Ramos (cell line): ENCODE measurements at regions not wholly inside any gene's neighbourhood (a gene's known extent, or its start where the extent isn't known, plus 50 kb on each side); places are given as distances from the start of the nearest gene placed in this dataset.
"Not testable (repeated sequence)": the region's sequence is repeated elsewhere in the genome, so short reads cannot be mapped to it uniquely, and the experiment has no call there.

ENCODE experiments used
- in situ Hi-C: fragments of 300-500 bp; cut with MboI; formaldehyde crosslinking; loops from one replicate; pipeline ENCODE4 v1.14.3; 2022; ENCODE audit warnings: low sequenced_read_pairs; ENCODE audit not compliant: unreplicated experiment

DNA sequence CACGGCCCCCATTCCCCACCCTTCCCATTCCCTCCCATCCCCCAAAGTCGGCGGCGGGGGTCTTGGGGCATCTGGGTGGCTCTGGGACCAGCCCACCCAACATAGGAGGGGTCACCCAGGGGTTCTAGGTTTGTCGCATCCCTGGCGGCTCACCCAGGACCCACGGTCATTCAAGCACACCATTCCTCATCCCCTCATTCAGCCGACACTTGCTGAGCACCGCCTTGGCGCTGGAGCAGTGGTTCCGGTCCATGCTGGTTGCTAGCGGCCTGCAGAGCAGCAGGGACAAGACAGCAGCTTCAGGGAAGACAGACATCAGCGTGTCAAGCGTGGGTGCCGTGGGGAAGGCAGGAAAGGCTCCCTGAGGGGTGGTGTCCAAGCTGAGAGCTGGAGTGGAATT is 50.5 kb upstream of the OTOS start:
- in situ Hi-C loops: no loop called here

DNA sequence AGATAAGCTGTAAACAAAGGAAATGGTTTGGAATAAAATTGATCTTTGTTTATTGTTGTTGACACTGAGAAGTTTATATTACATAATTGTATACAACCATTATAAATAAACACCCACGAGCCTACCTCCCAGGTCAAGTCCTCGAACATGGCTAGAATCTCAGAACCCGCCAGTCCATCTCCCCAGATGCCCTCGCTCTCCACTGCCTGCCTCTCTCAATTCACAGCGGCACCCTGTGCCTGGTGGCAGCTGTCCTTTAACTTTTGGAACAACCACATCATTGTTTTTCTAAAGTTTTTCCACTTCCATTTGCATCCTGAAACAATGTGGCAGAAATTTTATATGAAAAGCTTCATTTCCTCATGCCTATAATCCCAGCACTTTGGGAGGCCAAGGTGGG is 52.2 kb upstream of the OTOS start:
- in situ Hi-C loops: no loop called here

DNA sequence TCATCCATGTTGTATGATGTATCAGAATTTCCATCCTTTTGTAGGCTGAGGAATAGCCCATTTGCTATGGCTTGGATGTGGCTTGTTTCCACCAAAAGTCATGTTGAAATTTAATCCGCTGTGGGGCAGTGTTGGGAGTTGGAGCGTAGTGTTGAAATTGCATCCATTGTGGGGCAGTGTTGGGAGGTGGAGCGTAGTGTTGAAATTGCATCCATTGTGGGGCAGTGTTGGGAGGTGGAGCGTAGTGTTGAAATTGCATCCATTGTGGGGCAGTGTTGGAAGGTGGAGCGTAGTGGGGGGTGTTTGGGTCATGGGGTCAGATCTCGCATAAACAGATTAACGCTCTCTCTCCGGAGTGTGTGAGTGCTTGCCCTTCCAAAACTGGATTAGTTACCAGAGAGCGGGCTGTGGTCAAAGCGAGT is 53.9 kb upstream of the OTOS start:
- in situ Hi-C loops: not testable (repeated sequence)

DNA sequence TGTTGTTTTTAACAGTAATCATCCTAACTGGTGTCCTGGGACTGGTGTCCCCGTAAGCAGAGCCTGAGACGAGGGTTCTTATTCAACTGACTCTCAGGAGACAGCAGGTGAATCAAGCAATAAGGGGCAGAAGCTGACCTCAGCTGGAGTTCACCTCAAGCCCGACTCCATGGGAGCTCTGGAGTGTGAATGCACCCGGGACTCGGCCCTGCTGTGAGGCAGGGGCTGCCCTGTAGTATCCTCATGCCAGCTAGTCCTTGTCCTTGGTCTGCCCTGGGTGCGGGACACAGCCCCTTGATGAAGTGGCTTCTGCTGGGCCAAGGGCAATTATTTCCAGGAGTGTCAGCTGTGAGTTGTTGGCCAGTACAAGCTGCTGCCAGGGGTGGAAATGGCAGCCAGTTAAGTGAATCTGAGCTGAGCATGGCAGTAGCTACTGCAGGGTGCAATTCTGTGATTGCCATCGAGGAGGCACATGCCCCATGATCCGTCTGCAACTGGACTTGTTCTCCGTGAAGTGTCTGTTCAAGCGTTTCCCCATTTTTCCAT is 54.9 kb upstream of the OTOS start:
- in situ Hi-C loops: no loop called here

DNA sequence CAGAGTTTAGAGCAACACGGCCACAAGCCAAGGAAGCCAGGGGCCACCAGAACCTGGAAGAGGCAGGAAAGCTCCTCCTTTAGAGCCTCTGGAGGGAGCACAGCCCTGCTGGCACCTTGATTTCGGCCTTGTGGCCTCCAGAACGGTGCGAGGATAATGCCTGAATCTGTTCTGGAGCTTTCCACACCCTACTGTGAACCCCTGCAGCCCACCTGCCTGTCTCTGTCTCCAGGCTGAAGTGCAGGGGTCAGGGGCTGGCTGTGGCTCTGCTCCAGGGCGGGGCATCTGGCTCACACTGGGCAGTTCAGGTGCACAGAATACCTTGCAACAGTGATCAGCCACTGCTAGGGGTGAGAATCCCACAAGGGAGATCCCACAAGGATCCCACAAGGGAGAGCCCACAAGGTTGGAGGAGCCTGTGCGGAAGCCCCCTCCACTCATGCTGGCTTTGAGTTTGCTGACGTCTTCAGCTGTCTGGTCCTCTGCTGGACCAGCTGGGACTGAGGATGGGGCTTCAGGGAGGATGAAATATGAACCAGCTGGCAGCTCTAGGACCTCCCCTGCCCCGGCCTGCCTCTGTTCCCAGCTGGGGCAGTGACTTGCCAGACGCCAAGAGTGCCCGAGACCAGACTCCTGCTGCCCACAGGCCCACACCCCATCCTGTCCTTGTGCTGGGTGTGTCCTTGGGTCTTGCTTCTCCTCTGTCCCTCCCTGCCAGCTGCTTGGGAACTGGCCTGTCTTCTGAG is 56.4 kb upstream of the OTOS start:
- in situ Hi-C loops: no loop called here

DNA sequence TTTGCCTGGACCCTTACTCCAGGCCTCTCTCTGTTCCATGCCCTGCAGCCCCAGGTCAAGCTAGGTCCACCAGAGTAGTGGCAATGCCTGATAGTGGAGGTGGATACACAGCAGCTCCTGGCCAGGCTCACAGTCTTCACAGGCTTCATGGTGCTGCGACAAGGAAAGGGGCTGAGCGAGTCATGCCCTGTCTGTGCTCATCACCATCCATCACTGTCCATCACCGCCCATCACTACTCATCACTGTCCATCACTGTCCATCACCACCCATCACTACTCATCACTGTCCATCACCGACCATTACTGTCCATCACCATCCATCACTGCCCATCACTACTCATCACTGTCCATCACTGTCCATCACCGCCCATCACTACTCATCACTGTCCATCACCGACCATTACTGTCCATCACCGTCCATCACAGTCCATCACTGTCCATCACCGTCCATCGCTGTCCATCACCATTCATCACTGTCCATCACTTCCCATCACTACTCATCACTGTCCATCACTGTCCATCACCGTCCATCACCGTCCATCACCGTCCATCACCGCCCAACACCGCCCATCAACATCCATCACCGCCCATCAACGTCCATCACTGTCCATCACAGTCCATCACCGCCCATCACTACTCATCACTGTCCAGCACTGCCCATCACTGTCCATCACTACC is 57.1 kb upstream of the OTOS start:
- in situ Hi-C loops: no loop called here

DNA sequence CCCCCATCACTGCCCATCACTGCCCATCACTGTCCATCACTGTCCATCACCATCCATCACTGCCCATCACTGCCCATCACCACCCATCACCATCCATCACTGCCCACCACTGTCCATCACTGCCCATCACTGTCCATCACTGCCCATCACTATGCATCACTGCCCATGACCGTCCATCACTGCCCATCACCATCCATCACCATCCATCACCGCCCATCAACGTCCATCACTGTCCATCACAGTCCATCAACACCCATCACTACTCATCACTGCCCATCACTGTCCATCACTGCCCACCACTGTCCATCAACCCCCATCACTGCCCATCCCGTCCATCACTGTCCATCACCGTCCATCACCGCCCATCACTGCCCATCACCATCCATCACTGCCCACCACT is 57.8 kb upstream of the OTOS start:
- in situ Hi-C loops: no loop called here

DNA sequence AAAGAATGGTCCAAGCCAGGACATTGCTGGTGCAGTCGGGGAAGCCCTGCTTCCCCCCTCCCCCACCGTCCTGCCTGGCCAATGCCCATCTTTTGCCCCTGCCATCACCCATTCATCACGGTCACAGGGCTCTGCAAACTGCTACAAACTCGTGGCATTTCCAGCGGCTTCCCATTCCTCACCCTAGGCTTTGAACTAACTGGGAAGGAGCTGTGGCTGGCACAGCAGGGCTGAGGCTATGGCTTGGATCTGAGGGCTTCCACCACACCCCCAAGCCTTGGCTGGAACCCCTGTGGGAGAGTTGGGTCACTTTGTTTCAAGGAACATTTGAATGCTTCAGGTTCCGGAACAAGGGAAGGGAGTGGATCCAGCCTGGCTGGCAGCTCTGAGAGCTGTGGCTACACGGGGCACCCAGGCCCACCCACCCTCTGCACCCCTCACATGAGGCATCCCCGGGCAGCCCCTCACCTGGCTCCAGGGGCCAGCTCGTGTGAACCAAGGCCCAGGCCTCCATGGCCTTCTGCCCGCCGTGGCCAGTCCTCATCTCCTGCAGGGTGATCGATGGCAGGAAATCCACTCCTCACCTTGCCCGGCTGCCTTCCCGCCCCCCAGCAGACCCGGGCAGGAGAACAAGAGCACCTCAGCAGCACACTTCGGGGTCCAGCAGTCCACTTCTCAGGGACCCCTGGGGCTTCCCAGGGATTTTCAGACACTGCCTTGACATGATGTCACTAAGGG is 58.8 kb upstream of the OTOS start:
- in situ Hi-C loops: no loop called here

DNA sequence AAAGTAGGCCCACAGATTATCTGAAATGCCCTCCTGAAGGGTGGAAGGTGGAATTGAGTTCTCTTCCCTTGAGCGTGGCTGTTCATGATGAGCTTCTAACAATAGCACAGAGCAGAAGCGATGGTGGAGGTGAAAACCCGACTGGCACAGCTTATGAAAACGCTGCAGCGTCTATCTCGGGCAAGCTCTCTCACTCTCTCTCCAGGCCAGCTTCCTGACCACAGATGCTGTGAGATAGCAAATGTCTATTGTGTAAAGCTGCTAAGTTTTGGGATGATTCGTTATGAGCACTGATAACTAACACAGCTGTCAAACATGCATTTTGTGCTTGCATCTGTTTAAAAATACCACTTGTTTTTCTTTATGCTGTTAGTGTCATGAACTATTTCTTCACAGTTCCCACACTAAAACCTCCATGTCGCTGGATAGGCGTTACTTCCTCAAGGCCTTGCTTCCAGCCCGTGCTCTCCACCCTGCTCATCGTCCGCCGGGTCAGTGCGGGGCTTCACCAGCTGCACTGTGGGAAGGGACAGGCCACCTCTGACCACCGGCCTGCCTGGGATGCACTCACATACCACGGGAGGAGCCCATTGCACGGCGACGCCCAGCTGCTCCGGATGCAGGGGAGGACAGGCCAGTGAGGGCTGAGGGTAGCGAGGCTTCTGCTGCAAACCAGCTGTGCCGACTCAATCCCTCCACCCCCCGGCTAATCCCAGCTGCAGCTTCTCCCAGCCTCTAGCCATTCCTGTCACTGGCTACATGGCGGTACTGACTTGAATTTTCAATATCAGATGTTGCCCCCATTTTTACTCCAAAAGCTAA is 60.0 kb upstream of the OTOS start:
- in situ Hi-C loops: no loop called here

DNA sequence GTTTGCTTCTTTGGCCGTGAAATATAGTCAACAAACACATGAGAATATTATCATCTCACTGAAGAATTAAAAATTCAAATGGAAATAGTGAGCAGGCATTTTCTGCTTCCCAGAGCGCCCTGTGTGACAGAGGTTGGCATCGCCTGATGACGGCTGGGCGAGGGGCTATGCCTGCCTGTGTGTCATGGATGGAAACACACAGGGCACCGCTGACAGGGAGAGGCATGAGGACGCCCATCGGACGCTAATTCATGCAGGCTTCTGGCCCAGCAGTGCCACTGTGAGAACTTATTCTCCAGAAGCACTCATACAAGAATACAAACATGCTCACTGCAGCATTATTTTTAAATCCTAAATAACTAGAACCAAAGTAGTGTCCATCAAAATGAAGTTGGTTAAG is 61.4 kb upstream of the OTOS start:
- in situ Hi-C loops: no loop called here

DNA sequence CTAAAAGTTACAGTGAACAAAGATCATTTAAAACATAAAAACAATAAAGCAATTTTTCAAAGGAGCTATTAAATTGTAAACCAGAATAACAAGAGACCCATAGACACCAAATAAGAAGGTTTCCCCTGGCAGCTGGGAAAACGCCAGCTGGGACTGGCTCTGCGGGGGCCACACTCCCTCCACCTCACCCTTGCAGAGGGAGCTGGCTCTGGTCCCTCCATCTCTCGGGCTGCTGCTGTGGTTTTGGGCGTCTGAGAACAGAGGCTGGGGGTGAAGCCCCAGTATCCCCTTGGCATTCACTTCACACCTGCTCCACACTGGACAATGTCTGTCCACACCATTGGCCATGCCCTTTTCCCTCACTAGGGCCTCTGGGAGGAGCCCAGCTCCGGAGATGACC is 62.1 kb upstream of the OTOS start:
- in situ Hi-C loops: no loop called here

DNA sequence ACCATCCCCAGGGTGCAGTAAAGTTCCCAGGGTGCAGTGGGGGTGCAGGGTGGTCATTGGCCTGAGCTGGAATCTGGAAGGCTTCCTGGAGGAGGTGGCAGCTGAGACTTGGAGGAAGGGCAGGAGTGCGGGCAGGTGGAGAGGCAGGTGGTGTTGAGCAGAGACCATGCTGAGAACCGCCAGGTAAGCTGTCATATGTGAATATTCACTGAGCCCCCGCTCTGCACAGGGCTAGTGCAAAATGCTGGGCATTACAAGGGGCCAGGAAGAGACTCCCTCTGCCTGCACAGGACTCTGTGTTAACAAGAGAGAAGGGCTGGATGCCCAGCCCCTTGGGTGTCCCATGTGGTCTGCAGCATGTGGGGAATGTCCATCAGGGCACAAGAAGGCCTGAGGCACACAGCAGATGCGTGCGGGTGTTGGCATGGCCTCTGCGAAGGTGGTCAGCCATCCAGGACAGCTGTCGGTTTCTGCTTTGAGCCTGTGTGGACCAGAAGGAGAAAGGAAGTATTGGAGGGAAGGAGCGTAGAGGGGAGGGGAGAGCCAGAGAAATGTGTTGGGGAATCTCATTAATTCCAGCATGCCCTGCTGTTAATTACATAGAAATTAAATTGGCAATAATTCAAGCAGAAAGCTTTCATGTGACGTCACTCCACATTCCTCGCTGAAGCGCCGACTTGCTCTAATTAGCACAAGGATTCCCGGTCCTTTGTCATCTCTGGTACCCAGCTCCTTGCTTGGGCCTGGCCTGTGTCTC is 62.8 kb upstream of the OTOS start:
- in situ Hi-C loops: no loop called here

DNA sequence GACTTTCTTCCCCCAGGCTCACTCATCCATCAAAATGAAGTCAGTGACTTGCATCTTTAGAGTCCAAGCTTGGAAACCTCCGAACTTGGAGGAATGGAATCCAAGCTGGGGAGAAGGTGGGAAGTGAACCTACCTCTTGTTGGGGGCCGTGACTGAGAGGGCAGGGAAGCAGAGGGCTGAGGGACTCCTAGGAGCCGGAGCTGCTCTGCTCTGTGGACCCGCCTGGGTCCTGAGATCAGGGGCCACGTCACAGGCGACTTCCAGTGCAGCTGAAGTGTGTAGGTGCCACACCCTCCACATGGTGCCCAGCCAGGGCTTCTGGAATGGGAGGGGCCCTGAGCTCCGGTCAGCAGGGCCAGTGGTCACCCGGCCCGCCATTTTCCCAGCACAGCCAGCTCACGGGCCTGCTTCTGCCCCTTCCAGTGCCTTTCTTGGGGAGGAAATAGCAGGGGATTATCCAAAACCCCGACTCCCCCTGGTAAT is 63.4 kb upstream of the OTOS start:
- in situ Hi-C loops: no loop called here

DNA sequence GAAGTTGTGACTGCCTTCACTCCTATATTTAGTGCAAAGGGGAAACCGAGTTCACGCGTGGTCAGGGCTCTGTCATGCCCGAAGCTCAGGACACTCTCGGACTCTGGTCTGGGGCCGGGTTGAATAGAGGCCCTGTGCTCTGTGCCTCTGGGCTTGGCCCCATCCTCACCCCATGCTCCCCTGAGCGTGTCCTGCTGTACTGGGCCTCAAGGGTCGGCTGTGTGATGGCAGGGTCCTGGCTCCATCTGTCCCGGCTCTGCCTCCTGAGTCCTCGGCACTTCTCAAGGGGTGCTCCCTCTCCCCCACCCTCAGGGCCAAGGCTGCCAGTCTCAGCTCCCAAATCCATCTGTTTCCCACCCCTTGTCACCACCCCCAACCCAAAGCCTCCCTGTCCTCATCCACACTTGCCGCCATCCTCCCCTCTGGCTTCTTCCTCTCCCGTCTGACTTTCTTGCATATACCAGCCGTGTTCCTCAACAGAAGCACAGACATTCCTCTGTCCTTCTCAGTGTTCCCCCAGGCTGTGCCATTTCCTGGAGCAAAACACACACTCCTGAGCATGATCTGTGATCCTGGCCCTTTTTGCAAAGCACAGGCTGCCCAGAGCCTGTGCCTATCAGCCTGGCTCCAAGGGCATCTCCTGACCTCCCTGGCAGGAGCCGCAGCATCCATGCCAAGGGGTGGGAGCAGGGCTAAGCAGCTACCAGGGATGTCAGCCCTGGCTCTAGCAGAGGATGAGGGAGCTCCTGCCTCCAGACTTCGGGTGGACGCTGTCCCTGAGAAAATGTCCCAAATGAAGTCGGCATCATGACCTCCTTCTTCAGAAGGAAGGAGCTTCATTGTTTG is 64.2 kb upstream of the OTOS start:
- in situ Hi-C loops: no loop called here

DNA sequence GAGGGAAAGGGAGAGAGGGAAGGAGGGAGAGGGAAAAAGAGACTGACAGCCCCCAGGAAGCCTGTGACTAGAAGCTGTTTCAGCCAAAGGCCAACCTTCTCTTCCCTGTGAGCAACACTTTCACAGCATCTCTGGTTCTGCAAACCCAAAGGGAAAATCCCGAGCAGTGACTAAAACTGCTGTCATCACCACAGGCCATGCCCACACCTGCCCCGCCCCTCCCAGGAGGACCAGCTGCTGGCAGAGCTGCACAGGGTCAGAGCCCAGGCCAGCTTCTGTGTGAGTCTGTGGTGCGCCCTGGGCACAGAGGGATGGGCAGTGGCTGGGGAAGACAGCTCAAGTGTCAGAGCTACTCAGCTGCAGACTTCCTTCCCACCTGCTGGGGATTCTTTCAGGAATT is 64.9 kb upstream of the OTOS start:
- in situ Hi-C loops: no loop called here

DNA sequence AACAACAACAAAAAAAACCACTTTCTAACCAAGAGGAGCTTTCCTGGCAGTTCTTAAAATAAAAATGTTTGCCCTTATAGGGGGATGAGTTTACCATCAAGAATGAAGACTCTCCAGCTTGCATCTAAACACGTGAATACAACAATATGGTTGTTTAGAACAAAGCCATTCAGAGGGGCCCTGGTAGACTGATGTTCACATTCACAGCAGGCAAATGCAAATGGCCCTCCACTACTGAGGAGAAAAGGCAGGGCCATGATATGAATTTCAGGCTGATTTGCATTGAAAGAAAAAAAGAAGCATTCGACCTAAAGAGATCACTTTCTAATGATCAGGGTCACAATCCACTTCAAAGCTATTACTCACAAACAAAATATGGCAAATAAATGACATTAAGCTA is 65.3 kb upstream of the OTOS start:
- in situ Hi-C loops: no loop called here

DNA sequence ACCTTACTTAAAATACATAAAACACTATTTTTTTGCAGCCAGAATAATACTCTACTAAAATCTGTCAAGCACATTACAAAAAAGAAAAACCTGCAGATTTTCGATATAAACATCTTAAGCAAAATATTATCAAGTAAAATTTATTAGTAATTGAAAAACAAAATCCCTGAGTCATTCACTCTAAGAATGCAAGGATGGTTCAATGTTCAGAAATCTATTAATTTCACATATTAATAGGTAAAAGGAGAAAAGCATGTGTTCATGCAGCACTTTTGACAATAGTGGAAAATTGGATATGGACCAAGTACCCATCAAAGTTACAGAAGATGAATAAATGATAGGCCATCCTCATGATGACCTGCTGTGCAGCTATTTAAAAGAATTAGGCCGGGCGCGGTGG is 66.2 kb upstream of the OTOS start:
- in situ Hi-C loops: no loop called here

DNA sequence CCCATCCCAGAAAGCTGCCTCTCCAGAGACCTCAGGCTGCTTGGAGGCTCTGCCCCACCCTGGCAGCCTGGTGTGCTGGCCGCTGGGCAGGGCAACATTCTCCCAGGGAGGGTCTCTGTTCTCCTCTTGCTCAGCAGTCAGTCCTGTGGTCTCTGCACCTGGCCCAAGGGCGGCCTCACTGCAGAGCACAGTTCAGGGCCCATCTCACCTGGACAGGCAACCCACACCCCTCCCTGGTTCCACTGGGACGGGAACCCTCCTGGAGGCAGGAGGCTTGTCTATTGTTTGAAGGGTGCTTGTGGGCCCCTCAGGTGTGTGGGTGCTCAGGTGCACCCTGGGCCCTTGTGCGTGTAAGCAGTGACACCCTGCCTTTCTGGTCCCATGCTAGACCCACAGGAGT is 67.2 kb upstream of the OTOS start:
- in situ Hi-C loops: no loop called here

DNA sequence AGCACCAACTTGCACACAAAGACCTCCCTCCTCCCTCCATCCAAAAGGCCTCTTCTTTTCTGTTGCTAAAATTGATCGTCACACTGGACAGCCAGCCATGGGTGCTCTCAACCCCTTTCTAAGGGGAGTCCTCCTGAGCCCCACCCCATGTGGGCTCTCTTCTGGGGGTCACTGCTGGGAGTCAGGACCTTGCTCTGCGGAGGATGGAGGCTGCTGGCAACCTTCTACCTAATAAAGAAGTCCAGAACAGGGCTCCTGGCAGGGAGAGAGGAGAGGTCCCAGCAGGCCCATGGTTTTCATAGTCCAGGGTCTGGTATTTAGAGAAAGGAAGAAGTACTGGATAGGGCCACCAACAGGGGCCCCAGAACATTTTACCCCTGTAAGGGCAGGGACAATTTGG is 67.6 kb upstream of the OTOS start:
- in situ Hi-C loops: no loop called here
